ENCODE measurements at regions not wholly inside any gene's neighbourhood (a gene's known extent, or its start where the extent isn't known, plus 50 kb on each side); places are given as distances from the start of the nearest gene placed in this dataset.
"Not testable (repeated sequence)": the region's sequence is repeated elsewhere in the genome, so short reads cannot be mapped to it uniquely, and the experiment has no call there.

DNA sequence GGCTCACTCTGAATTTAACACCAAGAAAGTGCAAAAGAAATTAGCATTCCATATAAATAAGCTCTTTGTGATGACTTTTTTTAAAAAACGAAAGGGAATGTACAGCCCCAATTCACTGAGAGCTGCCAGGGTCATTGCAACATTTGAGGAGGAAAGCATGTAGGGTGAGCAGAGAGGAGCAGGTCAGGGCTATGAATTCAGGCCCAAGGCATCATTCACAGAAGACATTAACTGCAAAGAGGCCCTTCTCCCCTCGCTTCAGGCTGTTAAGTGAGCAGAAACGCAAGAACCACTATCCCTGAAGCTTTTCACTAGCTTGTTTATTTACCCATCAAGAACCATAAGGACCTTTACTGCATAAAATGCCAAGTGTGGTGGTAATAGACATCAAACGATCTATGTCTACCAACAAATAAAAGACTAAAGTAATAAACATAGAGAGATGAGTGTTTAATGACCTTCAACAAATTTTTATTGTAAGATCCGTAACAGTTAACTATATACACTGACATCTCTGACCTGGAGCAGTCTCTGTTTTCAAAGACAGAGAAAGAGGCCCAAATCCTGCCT is 333.1 kb upstream of the HNRNPA3 start:
- no peaks in the 10 kb centered on the region for H3K36me3 ChIP-seq (ENCODE audit: control insufficient read depth in 4 of 4, insufficient read depth in 3 of 4, low read depth in 1 of 4, low read length in 3 of 4)
- WGBS: 73% methylated on average over 5 of the region's 5 CpGs
- TF ChIP-seq RAD21 (IDR thresholded peaks at IDR 0.05) (no peak), GABPA (IDR thresholded peaks at IDR 0.05 in 1 of 2, conservative IDR thresholded peaks at IDR 0.05 in 1 of 2) (no peak), ZBTB33 (IDR thresholded peaks at IDR 0.05) (no peak), RXRA (IDR thresholded peaks at IDR 0.05) (no peak), NR2F2 (IDR thresholded peaks at IDR 0.05) (no peak), EGR1 (IDR thresholded peaks at IDR 0.05; ENCODE audit: low read depth in 2 of 2) (no peak), YY1 (IDR thresholded peaks at IDR 0.05) (no peak), HNF4G (IDR thresholded peaks at IDR 0.05) (no peak), SP1 (IDR thresholded peaks at IDR 0.05) (no peak)
- TF ChIP-seq, protein P1, sequence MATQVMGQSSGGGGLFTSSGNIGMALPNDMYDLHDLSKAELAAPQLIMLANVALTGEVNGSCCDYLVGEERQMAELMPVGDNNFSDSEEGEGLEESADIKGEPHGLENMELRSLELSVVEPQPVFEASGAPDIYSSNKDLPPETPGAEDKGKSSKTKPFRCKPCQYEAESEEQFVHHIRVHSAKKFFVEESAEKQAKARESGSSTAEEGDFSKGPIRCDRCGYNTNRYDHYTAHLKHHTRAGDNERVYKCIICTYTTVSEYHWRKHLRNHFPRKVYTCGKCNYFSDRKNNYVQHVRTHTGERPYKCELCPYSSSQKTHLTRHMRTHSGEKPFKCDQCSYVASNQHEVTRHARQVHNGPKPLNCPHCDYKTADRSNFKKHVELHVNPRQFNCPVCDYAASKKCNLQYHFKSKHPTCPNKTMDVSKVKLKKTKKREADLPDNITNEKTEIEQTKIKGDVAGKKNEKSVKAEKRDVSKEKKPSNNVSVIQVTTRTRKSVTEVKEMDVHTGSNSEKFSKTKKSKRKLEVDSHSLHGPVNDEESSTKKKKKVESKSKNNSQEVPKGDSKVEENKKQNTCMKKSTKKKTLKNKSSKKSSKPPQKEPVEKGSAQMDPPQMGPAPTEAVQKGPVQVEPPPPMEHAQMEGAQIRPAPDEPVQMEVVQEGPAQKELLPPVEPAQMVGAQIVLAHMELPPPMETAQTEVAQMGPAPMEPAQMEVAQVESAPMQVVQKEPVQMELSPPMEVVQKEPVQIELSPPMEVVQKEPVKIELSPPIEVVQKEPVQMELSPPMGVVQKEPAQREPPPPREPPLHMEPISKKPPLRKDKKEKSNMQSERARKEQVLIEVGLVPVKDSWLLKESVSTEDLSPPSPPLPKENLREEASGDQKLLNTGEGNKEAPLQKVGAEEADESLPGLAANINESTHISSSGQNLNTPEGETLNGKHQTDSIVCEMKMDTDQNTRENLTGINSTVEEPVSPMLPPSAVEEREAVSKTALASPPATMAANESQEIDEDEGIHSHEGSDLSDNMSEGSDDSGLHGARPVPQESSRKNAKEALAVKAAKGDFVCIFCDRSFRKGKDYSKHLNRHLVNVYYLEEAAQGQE (IDR thresholded peaks at IDR 0.05): no peak
- no peak overlapping the region for H3K4me3 ChIP-seq (ENCODE audit: low read depth in 1 of 3, low read length in 3 of 3)
- H3K9me3 ChIP-seq (ENCODE audit: control insufficient read depth in 4 of 4, low read length in 3 of 4): no peaks in the 10 kb centered on the region
- H3K27ac ChIP-seq (ENCODE audit: low read depth in 1 of 2, low read length in 2 of 2): no peak overlapping the region
- no peak for DNase-seq (ENCODE audit: low spot score)
- H3K27me3 ChIP-seq (ENCODE audit: control insufficient read depth in 4 of 4, insufficient read depth in 4 of 4, low read length in 3 of 4): peaks cover 0 to 6% (median 0%) of the 10 kb centered on the region in 4 donors
- no peaks in the 10 kb centered on the region for H3K4me1 ChIP-seq (ENCODE audit: control insufficient read depth in 4 of 4, insufficient read depth in 4 of 4, low read length in 3 of 4)
- H3K9ac ChIP-seq (ENCODE audit: low read depth in 1 of 2, low read length in 2 of 2): no peak overlapping the region

GRCh38 chr2:176882045-176882444 is 330.5 kb upstream of the HNRNPA3 start:
- not testable (repeated sequence) for H3K27ac ChIP-seq (ENCODE audit: low read depth in 1 of 2, low read length in 2 of 2); H3K36me3 ChIP-seq (ENCODE audit: control insufficient read depth in 4 of 4, insufficient read depth in 3 of 4, low read depth in 1 of 4, low read length in 3 of 4); H3K9me3 ChIP-seq (ENCODE audit: control insufficient read depth in 4 of 4, low read length in 3 of 4); H3K4me1 ChIP-seq (ENCODE audit: control insufficient read depth in 4 of 4, insufficient read depth in 4 of 4, low read length in 3 of 4); H3K4me3 ChIP-seq (ENCODE audit: low read depth in 1 of 3, low read length in 3 of 3); DNase-seq (ENCODE audit: low spot score); H3K9ac ChIP-seq (ENCODE audit: low read depth in 1 of 2, low read length in 2 of 2); H3K27me3 ChIP-seq (ENCODE audit: control insufficient read depth in 4 of 4, insufficient read depth in 4 of 4, low read length in 3 of 4)
- 76% methylated on average over 1 of the region's 1 CpG for WGBS

- Histone ChIP-seq H3K4me1 (ENCODE audit: control insufficient read depth in 4 of 4, insufficient read depth in 4 of 4, low read length in 3 of 4) (no peaks in the 10 kb centered on the region), H3K9ac (ENCODE audit: low read depth in 1 of 2, low read length in 2 of 2) (no peak overlapping the region), H3K27me3 (ENCODE audit: control insufficient read depth in 4 of 4, insufficient read depth in 4 of 4, low read length in 3 of 4) (peaks cover 0 to 2% (median 0%) of the 10 kb centered on the region in 4 donors), H3K27ac (ENCODE audit: low read depth in 1 of 2, low read length in 2 of 2) (no peak overlapping the region), H3K4me3 (ENCODE audit: low read depth in 1 of 3, low read length in 3 of 3) (no peak overlapping the region), H3K36me3 (ENCODE audit: control insufficient read depth in 4 of 4, insufficient read depth in 3 of 4, low read depth in 1 of 4, low read length in 3 of 4) (no peaks in the 10 kb centered on the region), H3K9me3 (ENCODE audit: control insufficient read depth in 4 of 4, low read length in 3 of 4) (no peaks in the 10 kb centered on the region)
- 58% methylated on average over 3 of the region's 3 CpGs for WGBS
- DNase-seq (ENCODE audit: low spot score): no peak
- TF ChIP-seq HNF4A (conservative IDR thresholded peaks at IDR 0.05) (no peak), JUND (IDR thresholded peaks at IDR 0.05) (no peak), HNF4G (IDR thresholded peaks at IDR 0.05) (no peak), YY1 (IDR thresholded peaks at IDR 0.05) (no peak), GABPA (IDR thresholded peaks at IDR 0.05 in 1 of 2, conservative IDR thresholded peaks at IDR 0.05 in 1 of 2) (no peak), TAF1 (conservative IDR thresholded peaks at IDR 0.05) (no peak), NR2F2 (IDR thresholded peaks at IDR 0.05) (no peak), ZBTB33 (IDR thresholded peaks at IDR 0.05) (no peak), SP1 (IDR thresholded peaks at IDR 0.05) (no peak), RXRA (IDR thresholded peaks at IDR 0.05) (no peak), FOXA1 (IDR thresholded peaks at IDR 0.05) (no peak), MAX (IDR thresholded peaks at IDR 0.05) (no peak)
- TF ChIP-seq, protein P2, sequence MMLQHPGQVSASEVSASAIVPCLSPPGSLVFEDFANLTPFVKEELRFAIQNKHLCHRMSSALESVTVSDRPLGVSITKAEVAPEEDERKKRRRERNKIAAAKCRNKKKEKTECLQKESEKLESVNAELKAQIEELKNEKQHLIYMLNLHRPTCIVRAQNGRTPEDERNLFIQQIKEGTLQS (IDR thresholded peaks at IDR 0.05): no peak
Measured at GRCh38 chr2:176885001-176885643, 327.5 kb upstream of the HNRNPA3 start.
